Liver (tissue), 3 donors: ENCODE measurements at regions not wholly inside any gene's neighbourhood (a gene's known extent, or its start where the extent isn't known, plus 50 kb on each side); places are given as distances from the start of the nearest gene placed in this dataset.

Experiments used
- CTCF ChIP-seq: fragments of 150-350 bp; IDR thresholded peaks from 2 replicates; pipeline ENCODE4 v1.5.1; 2017; ENCODE audit warnings: improper control_type of control experiment, low read depth, low read length; ENCODE audit not compliant: missing input control
- GABPA ChIP-seq, 2 donors: IDR thresholded peaks in 1 of 2; conservative IDR thresholded peaks in 1 of 2; 2 replicates each; pipeline ENCODE4 v1.6.1; 2016; ENCODE audit warnings: antibody characterized with exemption in 2 of 2, mild to moderate bottlenecking in 1 of 2, moderate library complexity in 1 of 2
- MAX ChIP-seq: IDR thresholded peaks from 2 replicates; pipeline ENCODE4 v1.6.1; 2016; ENCODE audit warnings: antibody characterized with exemption
- RAD21 ChIP-seq, 2 donors: IDR thresholded peaks; 2 replicates each; pipeline ENCODE4 v1.6.1; 2016; ENCODE audit warnings: antibody characterized with exemption in 2 of 2, mild to moderate bottlenecking in 2 of 2
- SP1 ChIP-seq: IDR thresholded peaks from 2 replicates; pipeline ENCODE4 v1.6.1; 2018; ENCODE audit warnings: antibody characterized with exemption, mild to moderate bottlenecking
- TAF1 ChIP-seq: conservative IDR thresholded peaks from 2 replicates; pipeline ENCODE4 v1.6.1; 2016; ENCODE audit warnings: antibody characterized with exemption, mild to moderate bottlenecking
- YY1 ChIP-seq: IDR thresholded peaks from 2 replicates; pipeline ENCODE4 v1.6.1; 2016; ENCODE audit warnings: antibody characterized with exemption, mild to moderate bottlenecking
- TF ChIP-seq, protein P1 (sequence below): IDR thresholded peaks from 2 replicates; pipeline ENCODE4 v1.6.1; 2016; ENCODE audit warnings: antibody characterized with exemption
- TF ChIP-seq, protein P2 (sequence below): IDR thresholded peaks from 2 replicates; pipeline ENCODE4 v1.6.1; 2016; ENCODE audit warnings: antibody characterized with exemption, mild to moderate bottlenecking
- TF ChIP-seq, protein P3 (sequence below): IDR thresholded peaks from 2 replicates; pipeline ENCODE4 v1.6.1; 2016; ENCODE audit warnings: antibody characterized with exemption
- donor health status: healthy.
- donor health status: healthy.

GRCh38 chr4:177171588-177171987 lies 138.1 kb upstream of the NEIL3 start:
- TF ChIP-seq GABPA (IDR thresholded peaks at IDR 0.05 in 1 of 2, conservative IDR thresholded peaks at IDR 0.05 in 1 of 2) = no peak
- no peak for TF ChIP-seq CTCF
- TF ChIP-seq MAX = no peak
- TF ChIP-seq, protein P1, sequence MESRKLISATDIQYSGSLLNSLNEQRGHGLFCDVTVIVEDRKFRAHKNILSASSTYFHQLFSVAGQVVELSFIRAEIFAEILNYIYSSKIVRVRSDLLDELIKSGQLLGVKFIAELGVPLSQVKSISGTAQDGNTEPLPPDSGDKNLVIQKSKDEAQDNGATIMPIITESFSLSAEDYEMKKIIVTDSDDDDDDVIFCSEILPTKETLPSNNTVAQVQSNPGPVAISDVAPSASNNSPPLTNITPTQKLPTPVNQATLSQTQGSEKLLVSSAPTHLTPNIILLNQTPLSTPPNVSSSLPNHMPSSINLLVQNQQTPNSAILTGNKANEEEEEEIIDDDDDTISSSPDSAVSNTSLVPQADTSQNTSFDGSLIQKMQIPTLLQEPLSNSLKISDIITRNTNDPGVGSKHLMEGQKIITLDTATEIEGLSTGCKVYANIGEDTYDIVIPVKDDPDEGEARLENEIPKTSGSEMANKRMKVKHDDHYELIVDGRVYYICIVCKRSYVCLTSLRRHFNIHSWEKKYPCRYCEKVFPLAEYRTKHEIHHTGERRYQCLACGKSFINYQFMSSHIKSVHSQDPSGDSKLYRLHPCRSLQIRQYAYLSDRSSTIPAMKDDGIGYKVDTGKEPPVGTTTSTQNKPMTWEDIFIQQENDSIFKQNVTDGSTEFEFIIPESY = no peak
- TF ChIP-seq SP1 = no peak
- no peak for TF ChIP-seq YY1
- TF ChIP-seq TAF1 = no peak
- TF ChIP-seq, protein P2, sequence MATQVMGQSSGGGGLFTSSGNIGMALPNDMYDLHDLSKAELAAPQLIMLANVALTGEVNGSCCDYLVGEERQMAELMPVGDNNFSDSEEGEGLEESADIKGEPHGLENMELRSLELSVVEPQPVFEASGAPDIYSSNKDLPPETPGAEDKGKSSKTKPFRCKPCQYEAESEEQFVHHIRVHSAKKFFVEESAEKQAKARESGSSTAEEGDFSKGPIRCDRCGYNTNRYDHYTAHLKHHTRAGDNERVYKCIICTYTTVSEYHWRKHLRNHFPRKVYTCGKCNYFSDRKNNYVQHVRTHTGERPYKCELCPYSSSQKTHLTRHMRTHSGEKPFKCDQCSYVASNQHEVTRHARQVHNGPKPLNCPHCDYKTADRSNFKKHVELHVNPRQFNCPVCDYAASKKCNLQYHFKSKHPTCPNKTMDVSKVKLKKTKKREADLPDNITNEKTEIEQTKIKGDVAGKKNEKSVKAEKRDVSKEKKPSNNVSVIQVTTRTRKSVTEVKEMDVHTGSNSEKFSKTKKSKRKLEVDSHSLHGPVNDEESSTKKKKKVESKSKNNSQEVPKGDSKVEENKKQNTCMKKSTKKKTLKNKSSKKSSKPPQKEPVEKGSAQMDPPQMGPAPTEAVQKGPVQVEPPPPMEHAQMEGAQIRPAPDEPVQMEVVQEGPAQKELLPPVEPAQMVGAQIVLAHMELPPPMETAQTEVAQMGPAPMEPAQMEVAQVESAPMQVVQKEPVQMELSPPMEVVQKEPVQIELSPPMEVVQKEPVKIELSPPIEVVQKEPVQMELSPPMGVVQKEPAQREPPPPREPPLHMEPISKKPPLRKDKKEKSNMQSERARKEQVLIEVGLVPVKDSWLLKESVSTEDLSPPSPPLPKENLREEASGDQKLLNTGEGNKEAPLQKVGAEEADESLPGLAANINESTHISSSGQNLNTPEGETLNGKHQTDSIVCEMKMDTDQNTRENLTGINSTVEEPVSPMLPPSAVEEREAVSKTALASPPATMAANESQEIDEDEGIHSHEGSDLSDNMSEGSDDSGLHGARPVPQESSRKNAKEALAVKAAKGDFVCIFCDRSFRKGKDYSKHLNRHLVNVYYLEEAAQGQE = no peak
- TF ChIP-seq RAD21 (IDR thresholded peaks at IDR 0.05) = no peak
- TF ChIP-seq, protein P3, sequence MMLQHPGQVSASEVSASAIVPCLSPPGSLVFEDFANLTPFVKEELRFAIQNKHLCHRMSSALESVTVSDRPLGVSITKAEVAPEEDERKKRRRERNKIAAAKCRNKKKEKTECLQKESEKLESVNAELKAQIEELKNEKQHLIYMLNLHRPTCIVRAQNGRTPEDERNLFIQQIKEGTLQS = no peak
